ENCODE measurements at regions not wholly inside any gene's neighbourhood (a gene's known extent, or its start where the extent isn't known, plus 50 kb on each side); places are given as distances from the start of the nearest gene placed in this dataset.

- no peak for DNase-seq
Observed at GRCh38 chr9:108676355-108676754, 179.4 kb downstream of the ACTL7B start.

DNA sequence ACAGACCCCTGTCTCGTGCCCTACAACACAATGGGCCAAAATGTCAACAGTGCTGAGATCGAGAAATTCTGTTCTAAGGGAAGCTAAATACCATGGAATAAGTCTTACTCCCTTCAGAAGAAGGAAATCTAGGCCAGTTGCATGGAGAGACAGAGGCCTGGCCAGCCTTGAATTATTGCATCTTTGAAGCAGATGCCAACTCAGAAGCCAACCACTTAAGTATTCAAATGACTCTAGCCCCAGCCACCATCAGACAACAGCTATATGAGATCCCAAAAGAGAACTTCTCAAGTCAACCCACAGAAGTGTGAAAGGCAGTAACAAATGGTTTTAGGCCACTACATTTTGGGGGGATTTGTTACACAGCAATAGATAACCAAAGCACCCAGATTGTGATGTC, 180.1 kb downstream of the ACTL7B start:
- DNase-seq = no peak

DNA sequence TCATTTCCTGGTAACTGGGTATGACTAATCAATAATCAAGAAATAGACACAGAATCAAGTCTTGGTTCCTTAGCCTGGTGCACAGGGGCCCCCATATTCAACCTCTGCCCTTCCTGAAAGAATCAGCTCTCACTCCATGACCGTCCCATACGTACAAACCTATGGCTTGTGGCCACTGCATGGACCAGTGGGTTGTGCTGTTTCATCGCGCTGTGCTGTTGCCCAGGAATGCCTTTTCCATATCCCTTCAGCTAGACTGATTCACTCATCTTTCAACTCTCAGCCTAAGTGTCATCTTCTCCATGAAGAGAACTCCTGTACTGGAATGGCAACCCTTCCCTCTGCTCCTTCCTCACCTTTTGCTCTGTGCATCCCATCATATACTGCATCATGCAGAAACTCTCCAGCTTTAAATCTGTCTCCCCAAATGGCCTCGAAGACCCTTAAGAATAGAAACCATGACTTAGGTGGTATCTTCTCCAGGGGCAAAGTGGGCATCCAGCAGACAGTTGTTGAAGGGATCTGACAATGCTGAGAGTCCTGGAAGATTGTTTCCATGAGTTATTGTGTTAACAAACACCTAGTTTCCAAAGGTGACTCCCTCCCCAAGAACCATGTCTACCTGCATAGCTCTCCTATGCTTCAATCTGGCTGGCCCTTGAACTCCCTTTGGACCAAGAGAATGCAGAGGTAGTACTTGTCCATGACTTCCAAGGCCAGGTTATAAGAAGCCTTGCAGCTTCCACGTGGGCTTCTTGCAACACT, 180.8 kb downstream of the ACTL7B start:
- no peak for DNase-seq

DNA sequence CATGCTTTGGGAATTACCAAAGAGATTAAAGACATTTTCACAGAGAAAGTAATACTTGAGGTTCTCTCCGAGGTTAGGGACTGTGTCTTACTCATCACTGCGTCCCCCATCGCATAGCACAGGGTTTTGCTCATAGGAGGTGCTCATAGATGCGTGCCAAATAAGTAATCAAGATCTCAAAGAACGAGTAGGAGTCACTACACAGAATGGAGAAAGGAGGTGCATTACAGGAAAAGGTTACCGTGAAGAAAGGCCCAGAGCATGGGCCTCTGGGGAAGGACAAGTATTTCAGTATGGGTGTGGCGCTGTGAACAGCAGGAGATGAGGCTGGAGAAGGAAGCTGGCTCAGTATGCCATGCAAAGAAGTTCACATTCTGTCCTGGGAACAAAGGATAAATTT, 182.4 kb downstream of the ACTL7B start:
- no peak for DNase-seq

DNA sequence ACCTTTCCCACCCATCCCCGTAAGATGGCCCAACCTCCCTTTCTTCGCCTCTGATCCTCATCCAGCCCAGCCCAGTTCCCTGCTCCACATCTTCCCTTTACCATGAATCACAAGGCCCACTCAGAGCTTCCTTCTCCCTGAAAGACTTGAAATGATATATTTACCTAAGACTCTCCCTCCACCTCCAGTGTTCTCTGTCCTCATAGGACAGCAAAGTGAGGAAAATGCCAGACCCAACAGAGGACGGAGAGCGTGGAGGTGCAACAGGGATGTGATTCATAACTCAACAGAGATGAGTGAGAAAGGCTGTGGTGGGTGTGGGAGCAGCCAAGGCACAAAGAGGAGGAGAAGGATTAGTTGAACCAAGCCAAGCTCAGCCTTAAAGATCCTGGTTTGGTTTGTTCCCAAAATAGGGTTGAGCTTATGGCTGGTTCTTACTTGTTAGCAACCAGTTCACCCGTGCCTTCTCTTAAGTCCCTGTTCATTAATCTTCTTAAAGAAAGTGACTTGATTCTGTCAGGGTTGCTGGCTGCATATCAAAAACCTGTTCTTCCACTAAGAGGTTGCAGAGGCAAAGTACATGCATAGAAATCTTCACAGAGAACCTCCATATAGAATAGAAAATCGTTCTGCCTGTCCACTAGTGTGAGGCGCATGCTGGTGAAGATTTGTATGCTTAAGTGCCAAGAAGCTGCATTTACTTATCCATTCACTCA, 183.2 kb downstream of the ACTL7B start:
- DNase-seq = peak in 1 of 2 donors; percentile 9

- DNase-seq = no peak
Observed at GRCh38 chr9:108671794-108672193, 184.0 kb downstream of the ACTL7B start.

DNA sequence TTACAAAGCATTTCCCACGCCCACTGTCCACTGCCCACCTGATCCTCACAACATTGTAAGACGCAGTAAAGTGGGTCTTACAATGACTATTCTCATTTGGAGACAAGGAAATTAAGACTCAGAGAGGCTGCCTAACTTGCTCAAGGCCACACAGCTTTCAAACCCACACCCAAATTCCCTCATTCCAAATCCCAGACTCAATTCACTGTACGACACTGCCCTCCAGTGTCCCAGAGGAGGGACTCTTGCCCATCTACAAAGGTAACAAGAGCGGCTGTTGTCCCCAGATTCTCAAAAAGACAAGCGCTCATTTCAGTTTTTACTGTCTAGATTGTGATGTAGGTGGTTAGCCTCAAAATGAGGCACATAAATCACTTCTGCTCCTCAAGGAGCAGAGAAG, 184.6 kb downstream of the ACTL7B start:
- no peak for DNase-seq

DNA sequence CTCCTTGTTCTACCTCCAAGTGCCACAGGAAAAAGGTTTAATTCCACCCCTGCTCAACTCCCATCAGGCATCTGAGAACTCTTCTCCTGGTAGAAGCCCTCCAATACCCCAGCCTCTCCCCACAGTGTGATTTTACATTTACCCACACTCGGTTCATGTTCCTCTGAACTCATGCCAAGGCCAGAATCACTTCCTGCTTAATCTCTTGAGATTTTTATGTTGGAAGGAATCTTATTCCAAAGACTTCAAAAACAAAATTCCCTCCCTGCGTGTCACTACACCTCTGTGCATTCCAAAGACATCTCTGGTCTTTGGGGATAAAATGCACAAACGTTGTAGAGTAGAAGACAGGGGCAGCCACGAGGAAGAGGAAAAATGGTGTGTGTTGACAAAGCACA, 186.8 kb downstream of the ACTL7B start:
- DNase-seq = peak in 1 of 2 donors; percentile 18

DNA sequence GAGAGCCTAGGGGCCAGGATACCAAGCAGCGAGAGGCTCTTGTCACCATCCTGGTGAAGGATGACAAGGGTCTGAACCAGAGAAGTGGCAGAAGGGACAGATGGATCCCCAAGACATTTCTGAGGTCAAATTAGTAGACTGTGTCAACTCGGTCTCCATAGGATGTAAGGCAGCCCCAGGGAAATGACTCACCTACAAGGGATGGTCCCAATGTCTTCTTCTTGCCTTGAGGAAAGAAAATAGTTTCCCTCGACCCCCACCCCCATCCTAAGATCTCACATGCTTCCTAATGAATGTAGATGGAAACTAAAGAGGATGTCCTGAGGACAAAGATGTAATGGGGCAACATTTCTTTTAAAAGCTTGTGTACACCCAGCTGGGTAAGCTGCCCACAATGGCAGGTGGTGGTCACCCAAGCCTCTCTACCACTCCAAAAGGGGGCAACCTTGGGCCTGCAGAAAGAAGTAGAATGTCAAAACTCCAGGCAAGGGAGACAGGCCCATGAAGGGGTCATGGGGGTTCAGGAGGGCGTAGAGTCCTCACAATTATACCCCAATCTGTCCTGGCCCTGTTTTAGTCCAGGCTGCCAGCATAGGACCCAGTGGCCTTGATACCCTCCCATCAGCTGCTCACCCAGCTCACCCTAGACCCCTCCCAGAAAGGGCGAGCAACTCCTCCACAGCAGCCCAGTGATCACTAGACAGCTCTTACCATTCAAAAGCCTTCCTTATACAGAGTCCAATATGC, 187.4 kb downstream of the ACTL7B start:
- no peak for DNase-seq

- DNase-seq = no peak
Observed at GRCh38 chr9:108666240-108666784, 189.5 kb downstream of the ACTL7B start.

- no peak for DNase-seq
Observed at GRCh38 chr9:108665521-108666239, 190.1 kb downstream of the ACTL7B start.

DNA sequence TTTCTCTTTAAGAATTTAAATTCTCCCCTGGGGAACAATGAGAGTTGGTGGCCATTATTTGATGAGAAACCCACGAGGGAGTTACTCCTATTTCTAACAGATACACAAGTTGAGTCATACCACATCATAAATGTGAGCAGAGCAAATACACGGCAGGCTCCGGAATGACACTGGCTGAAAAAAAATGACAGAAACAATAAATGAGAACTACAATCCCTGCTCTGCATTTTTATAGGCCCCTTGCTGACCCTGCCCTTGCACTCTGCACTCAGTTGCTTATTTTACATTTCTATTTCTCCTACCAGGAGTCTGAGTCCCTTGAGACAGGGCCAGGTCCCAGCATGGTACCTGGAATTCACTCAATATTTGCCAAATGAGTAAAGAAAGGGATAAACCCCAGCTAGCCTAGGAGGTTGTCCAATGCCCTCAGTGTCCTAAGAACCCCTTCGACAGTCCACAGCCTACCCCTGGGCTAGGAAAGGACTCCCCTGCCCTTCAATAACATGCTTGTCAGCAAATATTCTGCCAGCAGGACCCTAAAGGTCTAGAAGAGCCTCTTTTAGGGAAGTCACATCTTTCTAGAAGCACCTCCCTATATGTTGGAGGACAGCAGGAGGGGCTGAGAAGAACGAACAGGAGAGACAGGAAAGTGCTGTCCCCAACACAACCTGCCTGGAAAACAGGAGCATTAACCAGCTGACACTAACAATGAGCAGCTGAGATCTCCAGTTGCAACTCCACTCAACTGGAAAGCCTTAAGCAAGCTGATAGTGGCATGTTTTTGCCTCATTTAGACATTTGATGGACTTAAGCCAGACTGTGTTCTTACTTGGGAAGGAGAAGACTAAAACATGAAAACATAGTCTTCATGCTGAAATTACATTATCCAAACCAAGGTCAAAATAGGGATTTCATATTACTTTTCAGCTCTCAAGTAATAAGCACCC, 191.2 kb downstream of the ACTL7B start:
- DNase-seq = peak in 1 of 2 donors; percentile 11

DNA sequence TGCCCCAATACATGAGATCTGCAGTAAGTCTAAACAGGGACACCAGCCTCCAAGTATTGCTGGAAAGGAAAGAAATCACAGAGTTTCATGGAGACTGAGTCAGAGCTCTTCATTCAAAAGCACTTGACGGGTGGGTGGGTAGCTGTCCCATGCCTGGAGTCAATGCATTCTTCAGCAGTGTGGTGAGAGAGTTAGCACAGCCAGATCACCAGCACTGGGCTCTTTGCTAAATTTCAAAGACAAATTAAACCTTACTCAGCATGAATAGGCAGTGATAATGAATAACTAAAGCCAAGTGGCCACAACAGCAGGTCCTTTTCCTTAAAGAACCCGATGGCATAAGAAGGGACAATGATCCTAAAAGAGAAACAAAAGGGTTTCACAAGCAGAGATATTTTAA, 192.4 kb downstream of the ACTL7B start:
- no peak for DNase-seq

GRCh38 chr9:108662956-108663355, 192.8 kb downstream of the ACTL7B start:
- DNase-seq = no peak

GRCh38 chr9:108662091-108662875, 193.5 kb downstream of the ACTL7B start:
- DNase-seq = no peak

DNA sequence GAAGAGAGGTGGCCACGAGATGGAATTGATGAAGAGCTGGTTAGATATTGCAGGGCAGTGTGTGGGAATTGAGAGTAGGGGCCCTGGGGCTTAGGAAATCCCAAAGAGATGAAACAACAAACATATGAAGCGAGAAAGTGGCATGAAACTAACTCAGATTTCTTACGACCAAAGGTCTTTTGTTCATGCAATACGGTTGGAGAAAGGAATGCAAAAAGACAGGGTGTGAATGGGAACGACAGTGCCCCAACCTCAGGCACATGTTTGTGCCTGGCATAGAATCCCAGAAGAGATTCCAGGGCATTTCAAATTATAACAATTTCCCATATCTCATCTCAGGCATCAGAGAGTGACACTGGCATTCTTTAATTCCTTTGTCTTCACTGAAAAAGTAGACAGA, 199.2 kb downstream of the ACTL7B start:
- DNase-seq = no peak

- DNase-seq = no peak
Observed at GRCh38 chr9:108655818-108656217, 200.0 kb downstream of the ACTL7B start.

DNA sequence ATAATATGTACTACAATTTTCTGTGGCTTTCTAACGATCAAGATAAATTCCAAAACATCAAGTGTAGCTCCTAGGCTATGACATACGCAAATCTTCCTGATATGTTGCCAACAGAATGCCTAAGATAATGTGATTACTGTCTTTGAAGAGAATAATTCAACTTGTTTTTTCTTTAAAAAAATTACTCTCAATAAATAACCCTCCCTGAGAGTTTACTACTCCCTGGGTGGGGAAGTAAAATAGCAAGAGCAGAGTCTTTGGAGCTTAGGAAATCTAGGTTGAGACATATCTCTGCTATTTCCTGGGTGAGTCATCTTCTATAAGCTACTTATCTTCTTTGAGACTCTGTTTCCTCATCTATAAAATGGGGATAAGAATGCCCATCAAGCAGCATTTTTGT, 201.2 kb downstream of the ACTL7B start:
- DNase-seq = no peak

DNA sequence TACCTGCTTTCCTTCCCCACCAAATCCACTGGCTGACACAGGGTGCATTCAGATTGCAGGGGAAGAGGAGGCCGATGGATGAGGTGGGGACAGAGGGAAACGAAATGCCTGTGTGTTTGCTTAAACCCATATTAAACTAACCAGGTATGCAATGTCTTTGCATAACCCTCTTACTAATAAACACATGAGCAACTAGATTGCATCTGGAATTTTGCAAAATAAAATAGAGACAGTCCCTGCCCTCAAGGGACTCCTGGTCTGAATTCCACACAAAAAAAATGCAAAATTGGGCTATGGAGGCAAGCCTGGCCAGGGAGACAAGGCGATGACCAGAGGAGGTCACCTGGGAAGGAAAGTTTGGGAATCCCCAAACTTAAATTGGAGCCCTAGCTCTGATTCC, 202.9 kb downstream of the ACTL7B start:
- no peak for DNase-seq

DNA sequence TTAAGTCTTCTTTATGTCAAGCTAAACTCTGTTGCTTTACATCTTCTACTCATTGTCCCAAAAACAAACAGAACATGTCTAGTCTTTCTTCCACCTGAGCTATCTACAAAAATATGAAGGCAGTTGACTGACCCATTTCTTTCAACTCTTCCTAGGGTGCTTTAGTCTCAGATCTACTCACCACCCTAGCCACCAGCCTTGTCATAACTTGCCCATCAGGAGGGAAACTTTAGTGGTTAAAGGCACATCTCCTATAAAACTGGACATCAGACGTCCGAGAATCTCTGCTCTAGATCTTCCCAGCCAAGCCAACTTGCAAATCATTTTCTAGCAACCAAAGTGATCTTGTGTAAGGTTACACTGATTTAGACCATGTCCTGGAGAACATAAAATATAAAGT, 205.0 kb downstream of the ACTL7B start:
- no peak for DNase-seq
